ENCODE measurements at regions not wholly inside any gene's neighbourhood (a gene's known extent, or its start where the extent isn't known, plus 50 kb on each side); places are given as distances from the start of the nearest gene placed in this dataset.
A peak's percentile ranks its signal among the peaks of the same experiment; 100 is the strongest.

GRCh38 chr6:1057490-1058135 is 254.3 kb upstream of the FOXQ1 start:
- DNase-seq, result no peak

DNA sequence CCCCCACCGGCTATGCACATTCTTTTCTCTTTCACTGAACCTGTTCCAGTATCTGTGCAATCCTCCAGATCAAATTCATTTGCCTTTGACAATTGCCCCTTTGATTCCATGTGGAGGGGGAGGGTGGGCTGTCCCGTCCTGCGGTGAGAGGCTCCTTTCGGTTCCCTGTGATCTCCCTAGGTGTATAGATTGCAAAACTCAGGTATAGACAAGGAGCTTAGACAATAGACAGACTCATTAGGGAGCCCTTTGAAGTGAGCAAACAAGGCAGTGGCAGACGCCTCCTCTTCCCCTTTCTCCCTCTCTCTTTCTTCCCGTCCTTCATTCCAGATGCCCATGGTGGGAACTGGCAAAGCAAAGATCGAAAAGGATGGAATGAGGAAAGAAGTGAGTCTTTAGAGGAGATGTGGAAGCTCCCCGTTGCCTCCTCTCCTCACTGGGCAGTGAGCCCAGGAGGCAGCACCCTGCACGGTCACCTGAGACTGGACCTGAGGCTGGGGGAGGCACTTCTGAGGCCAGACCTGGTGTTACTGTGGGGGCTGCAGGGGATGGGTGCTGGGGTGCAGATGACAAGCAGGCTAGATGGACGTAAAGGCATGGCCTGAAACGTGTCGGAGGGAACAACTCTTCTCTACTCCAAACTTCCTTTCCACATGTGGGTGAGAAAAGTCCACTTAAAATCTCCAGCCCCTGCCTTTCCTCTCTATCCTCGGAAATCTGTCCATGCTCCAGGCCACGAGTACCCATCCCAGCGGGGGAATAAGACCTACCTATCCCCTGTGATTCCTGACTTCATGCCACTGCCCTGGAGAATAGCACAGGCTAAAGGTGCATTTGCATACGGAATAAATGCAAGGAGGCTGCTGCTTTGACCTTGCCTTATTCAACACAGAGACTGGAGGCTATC is 256.6 kb upstream of the FOXQ1 start:
- DNase-seq, result no peak

- DNase-seq, result no peak
Observed at GRCh38 chr6:1054653-1055014, 257.3 kb upstream of the FOXQ1 start.

- no peak for DNase-seq
Observed at GRCh38 chr6:1053586-1053985, 258.3 kb upstream of the FOXQ1 start.

DNA sequence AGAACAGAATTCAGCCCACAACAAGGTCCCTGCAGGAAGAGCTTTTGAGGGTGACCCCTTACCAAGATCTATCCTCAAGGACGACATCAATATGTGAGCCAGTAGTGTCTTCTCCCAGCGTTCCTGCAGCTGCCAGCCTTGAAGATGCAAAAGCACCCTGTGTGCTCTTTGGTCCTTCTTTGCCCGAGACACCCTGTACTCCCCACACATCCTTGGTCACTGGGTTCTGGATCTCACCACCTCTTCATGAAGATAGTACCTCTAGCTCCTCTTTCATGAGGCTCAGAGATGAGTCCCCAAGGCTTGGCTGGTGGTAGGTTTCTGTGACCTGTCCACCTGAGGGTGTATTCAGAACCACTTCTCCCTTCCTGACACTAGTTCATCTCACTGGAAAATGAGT is 259.6 kb upstream of the FOXQ1 start:
- DNase-seq, result no peak

GRCh38 chr6:1049900-1050299 is 262.0 kb upstream of the FOXQ1 start:
- no peak for DNase-seq

DNA sequence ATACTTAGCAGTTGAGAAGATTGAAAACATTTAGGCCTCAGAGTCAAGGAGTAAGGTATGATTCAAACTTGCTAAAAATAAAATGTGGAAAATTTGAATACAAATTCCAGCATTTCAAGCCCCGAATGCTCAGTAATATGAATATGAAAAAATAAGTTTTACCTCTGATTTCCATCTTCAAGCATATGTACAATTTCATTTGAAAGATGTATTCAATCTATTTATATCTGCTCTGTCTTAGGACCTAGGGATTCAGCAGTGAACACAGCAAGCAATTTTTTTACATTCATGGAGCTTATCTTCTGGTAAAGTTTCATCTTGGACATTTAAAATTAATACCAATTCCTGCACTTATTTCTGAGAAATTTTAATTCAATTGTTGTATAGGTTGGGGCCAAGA is 262.7 kb upstream of the FOXQ1 start:
- no peak for DNase-seq

- DNase-seq, result no peak
Observed at GRCh38 chr6:1047981-1048541, 263.8 kb upstream of the FOXQ1 start.

GRCh38 chr6:1045239-1045638 is 266.7 kb upstream of the FOXQ1 start:
- no peak for DNase-seq

DNA sequence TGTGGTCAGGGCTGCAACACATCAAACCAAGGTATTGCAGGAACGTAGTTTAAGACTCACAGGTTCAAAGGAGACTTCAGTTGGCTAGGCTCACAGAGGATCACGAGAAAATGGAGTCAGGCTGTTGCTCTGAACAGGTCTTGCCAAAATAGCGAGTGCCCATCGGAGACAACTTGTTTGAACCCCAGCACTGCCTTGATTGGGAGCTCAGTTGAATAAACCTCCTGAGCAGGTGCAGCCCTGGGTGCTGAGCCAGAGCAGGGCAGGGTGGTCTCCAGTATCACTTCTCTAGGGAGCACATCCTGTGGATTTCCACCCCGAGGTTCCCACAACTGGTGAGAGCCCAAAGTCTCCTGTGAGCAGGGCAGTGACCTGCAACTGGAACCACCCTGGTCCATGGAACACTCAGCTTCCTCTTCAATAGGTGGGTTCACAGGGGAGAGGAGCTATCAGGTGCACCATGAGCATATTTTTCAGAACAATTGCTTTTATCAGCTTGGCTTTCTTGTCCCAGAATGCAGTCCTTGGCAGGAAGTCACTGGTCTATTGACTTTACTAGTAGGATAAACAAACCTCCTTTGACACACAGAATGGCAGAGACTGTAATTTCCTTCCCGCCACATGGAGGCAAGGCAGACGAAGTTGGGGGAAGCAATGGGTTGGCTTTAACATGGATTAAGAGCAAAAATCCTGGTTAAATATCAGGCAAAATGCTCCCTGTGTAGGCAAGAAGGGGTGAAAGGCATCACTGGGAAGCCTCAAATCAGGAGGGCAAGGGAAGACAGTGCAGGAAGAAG is 267.7 kb upstream of the FOXQ1 start:
- no peak for DNase-seq

DNA sequence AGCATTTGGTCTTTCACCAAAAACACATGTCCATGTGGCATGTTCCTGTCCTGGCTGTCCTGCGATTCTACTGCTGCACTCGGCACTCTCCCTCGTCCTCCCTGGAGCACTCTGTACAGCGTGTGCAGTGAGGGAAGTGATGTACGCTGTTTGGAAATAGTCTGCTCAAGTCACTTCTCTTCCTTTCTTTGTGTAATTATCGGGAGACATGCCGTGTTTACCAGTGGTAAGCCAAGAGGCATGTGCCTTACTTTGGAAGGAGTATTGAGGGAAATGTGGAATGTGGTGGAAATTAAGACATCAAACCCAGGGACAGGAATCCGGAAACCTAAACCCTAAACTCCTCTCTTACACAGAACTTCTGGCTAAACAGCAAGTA is 268.5 kb upstream of the FOXQ1 start:
- peak; percentile 74 for DNase-seq

- DNase-seq, result no peak
Observed at GRCh38 chr6:1042583-1043457, 269.1 kb upstream of the FOXQ1 start.

- DNase-seq, result no peak
Observed at GRCh38 chr6:1040393-1040792, 271.5 kb upstream of the FOXQ1 start.

DNA sequence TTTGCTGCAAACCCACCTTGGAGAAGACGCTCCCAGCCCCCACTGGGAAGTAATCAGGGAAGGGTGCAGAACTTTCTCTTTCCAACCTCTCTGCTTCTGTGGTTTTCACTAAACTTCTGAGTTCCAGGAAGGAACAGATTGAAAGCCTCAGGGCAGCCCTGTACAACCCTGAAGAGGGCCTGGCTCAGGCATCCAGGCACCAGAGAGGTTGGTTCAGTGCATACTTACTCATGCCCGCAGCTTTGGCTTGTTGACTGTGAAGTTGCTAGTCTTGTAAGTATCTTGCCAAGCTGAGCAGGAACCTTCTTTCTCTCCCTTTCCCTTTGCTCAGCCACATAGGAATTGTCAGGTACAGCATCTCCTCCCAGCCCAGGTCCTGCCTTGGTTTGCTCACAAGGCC is 272.2 kb upstream of the FOXQ1 start:
- DNase-seq, result no peak

- no peak for DNase-seq
Observed at GRCh38 chr6:1039191-1039590, 272.7 kb upstream of the FOXQ1 start.

GRCh38 chr6:1037430-1038202 is 274.3 kb upstream of the FOXQ1 start:
- DNase-seq, result no peak

DNA sequence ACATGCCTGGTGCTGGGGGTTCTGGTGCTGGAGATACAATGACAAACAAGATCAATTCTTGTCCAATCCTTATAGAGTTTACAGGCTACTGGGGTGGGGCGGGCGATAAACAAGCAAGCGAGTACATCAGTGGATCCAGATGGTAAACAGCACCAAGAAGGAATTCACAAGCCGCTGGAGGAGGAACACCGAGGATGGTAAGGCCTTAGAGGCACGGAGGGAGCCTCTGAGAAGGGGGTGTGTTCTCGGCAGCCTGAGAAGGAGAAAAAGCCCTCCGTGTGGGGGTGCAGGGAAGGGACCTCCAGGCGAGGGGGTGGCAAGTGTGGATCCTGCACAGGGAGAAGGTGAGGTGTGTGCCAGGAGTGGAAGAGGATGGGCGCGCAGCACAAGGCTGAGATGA is 276.5 kb upstream of the FOXQ1 start:
- no peak for DNase-seq

- DNase-seq, result no peak
Observed at GRCh38 chr6:1031720-1032119, 280.2 kb upstream of the FOXQ1 start.

- DNase-seq, result peak; percentile 51
Observed at GRCh38 chr6:1029141-1029540, 282.8 kb upstream of the FOXQ1 start.

DNA sequence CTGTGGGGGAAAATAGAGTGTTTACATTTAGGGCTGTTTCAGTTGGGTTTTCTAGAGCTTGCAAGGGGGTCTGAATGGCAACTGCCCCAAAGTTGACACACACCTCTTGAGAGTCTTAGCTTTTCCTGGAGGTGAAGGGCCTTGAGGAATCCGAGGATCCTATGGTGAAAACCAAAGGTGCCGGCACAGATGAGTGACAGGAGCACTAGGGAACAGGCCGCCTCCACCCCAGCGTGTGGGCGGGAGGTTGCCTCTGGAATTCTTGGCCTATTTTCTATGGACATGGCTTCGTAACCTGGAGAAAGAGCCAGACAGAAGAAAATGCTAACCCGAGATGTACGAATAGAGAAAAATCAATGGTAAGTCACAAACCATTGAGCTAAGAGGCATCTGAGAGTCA is 283.2 kb upstream of the FOXQ1 start:
- DNase-seq, result no peak

Measured in fibroblast of skin of abdomen (primary cell).